ENCODE measurements at regions not wholly inside any gene's neighbourhood (a gene's known extent, or its start where the extent isn't known, plus 50 kb on each side); places are given as distances from the start of the nearest gene placed in this dataset.
A peak's percentile ranks its signal among the peaks of the same experiment; 100 is the strongest.

DNA sequence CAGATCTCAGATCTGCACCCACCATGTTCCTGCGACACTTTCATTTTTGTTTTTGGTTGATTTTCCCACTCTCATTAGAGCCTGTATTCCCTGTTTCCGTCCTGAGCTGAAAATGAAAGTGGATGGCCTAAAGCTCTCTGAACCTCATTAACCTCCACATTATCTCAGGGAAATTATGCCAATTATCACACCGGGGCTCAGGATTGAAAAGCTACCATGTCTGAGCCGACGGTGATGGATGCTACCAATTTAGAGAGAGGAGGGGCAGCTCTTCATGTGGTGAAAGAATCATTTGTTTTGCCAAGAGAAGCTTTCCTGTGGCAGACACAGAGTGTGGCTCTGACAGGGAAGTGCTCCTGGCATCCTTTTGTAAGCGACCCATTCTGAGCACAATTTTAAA is 410.4 kb upstream of the CDH11 start:
- Mint-ChIP-seq H3K9me3 (peaks cover 27% of the 10 kb centered on the region), H3K4me3 (no peak overlapping the region), H3K36me3 (ENCODE audit: low read depth) (peaks cover 4% of the 10 kb centered on the region), H3K4me1 (peaks cover 21% of the 10 kb centered on the region), H3K27ac (peak overlapping the region; percentile 45), H3K27me3 (ENCODE audit: low read depth, poor library complexity) (peaks cover 5% of the 10 kb centered on the region)
- TF ChIP-seq, protein P1, sequence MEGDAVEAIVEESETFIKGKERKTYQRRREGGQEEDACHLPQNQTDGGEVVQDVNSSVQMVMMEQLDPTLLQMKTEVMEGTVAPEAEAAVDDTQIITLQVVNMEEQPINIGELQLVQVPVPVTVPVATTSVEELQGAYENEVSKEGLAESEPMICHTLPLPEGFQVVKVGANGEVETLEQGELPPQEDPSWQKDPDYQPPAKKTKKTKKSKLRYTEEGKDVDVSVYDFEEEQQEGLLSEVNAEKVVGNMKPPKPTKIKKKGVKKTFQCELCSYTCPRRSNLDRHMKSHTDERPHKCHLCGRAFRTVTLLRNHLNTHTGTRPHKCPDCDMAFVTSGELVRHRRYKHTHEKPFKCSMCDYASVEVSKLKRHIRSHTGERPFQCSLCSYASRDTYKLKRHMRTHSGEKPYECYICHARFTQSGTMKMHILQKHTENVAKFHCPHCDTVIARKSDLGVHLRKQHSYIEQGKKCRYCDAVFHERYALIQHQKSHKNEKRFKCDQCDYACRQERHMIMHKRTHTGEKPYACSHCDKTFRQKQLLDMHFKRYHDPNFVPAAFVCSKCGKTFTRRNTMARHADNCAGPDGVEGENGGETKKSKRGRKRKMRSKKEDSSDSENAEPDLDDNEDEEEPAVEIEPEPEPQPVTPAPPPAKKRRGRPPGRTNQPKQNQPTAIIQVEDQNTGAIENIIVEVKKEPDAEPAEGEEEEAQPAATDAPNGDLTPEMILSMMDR (IDR thresholded peaks at IDR 0.05) = no peak
- no peak for DNase-seq

DNA sequence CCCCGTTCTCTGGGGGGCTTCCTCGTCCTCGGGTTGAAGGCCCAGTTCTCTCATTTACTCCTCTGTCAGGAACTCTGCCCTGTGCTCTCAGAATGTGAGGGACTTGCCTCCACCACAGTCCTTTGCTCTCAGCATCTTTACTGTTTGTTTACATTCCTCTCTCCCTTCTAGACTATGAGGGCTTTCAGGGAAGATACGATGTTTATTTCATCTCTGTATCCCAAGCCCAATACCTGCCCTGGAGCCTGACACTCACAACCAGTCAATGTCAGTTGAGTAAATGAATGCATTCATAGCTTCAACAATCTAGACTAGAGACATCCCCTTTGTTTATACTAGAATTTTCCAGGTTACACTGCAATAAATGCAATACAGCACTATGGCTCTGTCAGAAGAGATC is 409.6 kb upstream of the CDH11 start:
- TF ChIP-seq, protein P1 (IDR thresholded peaks at IDR 0.05) = no peak
- H3K4me3 Mint-ChIP-seq = no peak overlapping the region
- peaks cover 4% of the 10 kb centered on the region for H3K36me3 Mint-ChIP-seq (ENCODE audit: low read depth)
- DNase-seq = no peak
- peaks cover 21% of the 10 kb centered on the region for H3K4me1 Mint-ChIP-seq
- H3K27me3 Mint-ChIP-seq (ENCODE audit: low read depth, poor library complexity) = peaks cover 5% of the 10 kb centered on the region
- H3K9me3 Mint-ChIP-seq = peaks cover 35% of the 10 kb centered on the region
- peak overlapping the region; percentile 66 for H3K27ac Mint-ChIP-seq

DNA sequence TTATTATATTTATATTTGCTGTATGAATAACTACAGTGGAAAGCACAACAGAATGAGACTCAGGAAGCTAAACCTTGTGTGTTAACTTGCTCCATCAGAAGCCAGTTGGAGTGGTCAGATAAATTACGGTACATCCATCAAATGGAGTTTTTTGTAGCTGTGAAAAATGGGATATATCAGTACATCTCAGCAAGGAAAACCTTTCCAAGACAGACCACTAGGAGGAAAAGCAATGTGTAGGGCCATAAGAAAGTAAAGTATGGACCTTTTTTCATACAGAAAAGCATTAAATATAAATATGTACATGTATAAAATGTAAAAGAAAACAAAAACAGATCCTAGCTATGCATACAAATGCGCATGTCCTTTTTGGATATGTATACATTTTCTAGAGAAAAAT is 403.8 kb upstream of the CDH11 start:
- Mint-ChIP-seq H3K27me3 (ENCODE audit: low read depth, poor library complexity) (peaks cover under 1% of the 10 kb centered on the region), H3K4me1 (peaks cover 50% of the 10 kb centered on the region), H3K27ac (no peak overlapping the region), H3K4me3 (no peak overlapping the region), H3K9me3 (peaks cover 33% of the 10 kb centered on the region), H3K36me3 (ENCODE audit: low read depth) (peaks cover 4% of the 10 kb centered on the region)
- no peak for DNase-seq
- TF ChIP-seq, protein P1 (IDR thresholded peaks at IDR 0.05) = no peak

DNA sequence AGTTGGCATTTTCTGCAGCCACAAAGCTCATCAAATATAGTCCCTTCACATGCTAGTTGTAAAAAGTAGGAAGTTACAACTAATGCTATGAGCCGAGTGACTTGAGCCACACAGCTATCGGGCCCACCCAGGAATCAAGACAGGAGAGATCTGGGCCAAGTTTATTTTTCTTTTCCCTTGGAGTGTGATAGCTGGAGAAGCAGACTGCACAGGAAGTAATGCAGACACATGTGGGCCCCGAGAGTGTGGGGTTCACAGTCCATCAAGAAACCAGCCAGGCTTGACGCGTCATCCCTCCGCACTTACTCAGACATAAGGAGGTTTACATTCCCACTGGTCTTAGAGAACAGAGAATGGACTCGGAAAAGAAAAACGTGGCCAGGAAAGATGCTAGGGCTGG is 403.1 kb upstream of the CDH11 start:
- Mint-ChIP-seq H3K27me3 (ENCODE audit: low read depth, poor library complexity) (no peaks in the 10 kb centered on the region), H3K4me1 (peaks cover 57% of the 10 kb centered on the region)

DNA sequence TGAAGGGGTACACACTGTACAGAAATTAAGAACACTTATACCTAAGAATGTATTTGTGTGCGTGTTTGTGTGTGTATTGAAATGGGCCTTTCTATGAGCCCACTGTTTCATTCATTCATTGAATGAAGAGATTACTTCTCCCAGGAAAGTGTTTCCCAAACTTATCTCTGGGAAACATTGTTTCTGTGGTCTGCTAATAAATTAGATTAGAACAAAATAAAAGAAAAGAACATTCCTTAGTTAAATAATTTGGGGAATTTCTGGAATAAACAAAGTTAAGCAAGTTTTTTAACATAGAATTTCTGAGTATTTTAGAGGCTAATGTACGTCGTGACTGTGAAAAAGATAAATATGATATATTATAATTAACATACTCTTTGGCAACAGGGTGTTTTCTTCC is 402.4 kb upstream of the CDH11 start:
- Mint-ChIP-seq H3K27me3 (ENCODE audit: low read depth, poor library complexity) (peaks cover 3% of the 10 kb centered on the region), H3K27ac (no peak overlapping the region), H3K4me1 (peaks cover 61% of the 10 kb centered on the region), H3K4me3 (peak overlapping the region; percentile 41), H3K36me3 (ENCODE audit: low read depth) (peaks cover 4% of the 10 kb centered on the region), H3K9me3 (peaks cover 20% of the 10 kb centered on the region)
- DNase-seq = no peak
- TF ChIP-seq, protein P1 (IDR thresholded peaks at IDR 0.05) = no peak

More for the DNA sequence above, 403.1 kb upstream of the CDH11 start:
- H3K27ac Mint-ChIP-seq = peak overlapping the region; percentile 38
- H3K36me3 Mint-ChIP-seq (ENCODE audit: low read depth) = peaks cover 4% of the 10 kb centered on the region
- TF ChIP-seq, protein P1 (IDR thresholded peaks at IDR 0.05) = no peak
- peak; percentile 47 for DNase-seq
- peak overlapping the region; percentile 22 for H3K4me3 Mint-ChIP-seq
- peaks cover 26% of the 10 kb centered on the region for H3K9me3 Mint-ChIP-seq

DNA sequence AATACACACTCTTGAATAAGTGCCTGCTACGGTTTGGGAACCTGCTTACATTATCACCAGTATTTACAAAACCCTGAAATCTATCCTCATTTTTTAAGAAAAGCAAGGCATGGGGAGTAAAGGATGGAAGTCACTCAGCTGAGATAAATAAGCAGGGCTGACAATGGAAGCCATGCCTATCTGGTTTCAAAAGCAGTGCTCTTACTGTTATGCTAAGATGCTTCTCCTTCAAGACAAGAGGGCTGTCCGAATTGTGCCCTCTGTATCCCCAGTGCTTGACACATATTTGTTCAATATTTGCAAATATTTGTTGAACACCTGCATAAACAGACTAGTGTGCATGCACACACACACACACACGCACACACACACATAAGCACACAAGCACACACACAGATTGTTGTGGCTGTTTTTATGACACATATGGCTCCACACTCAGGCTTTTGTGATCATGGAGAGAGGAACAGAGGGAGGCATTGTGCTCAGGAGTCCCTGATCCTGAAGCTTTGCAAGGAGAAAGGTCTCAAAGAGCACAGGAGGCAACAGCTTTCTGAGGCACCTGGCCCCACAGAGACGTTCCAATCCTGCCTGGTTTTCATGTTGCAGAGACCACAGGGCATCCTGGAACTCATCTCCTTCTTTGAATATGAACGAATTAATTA is 401.6 kb upstream of the CDH11 start:
- DNase-seq = no peak
- TF ChIP-seq, protein P1 (IDR thresholded peaks at IDR 0.05) = no peak
- H3K27me3 Mint-ChIP-seq (ENCODE audit: low read depth, poor library complexity) = peaks cover 7% of the 10 kb centered on the region
- H3K27ac Mint-ChIP-seq = peak overlapping the region; percentile 91
- H3K36me3 Mint-ChIP-seq (ENCODE audit: low read depth) = peaks cover 4% of the 10 kb centered on the region
- peaks cover 17% of the 10 kb centered on the region for H3K9me3 Mint-ChIP-seq
- H3K4me3 Mint-ChIP-seq = peak overlapping the region; percentile 66
- H3K4me1 Mint-ChIP-seq = peaks cover 61% of the 10 kb centered on the region
